B cell (primary cell): ENCODE measurements at regions not wholly inside any gene's neighbourhood (a gene's known extent, or its start where the extent isn't known, plus 50 kb on each side); places are given as distances from the start of the nearest gene placed in this dataset.

ENCODE experiments used
- ATAC-seq: fragments of 200-7000 bp; cut with Tn5 transposase; one replicate; pipeline ENCODE4 v1.10.0; 2021; ENCODE audit warnings: low read depth, mild to moderate bottlenecking, moderate number of reproducible peaks, moderate library complexity
- CTCF ChIA-PET: fragments of 350-600 bp; sonication (Branson Sonifier 250); formaldehyde crosslinking; loops from one replicate; lab custom pipeline; 2021; ENCODE audit warnings: antibody characterized with exemption, inconsistent platforms; lab: Charles Lee
- POLR2A ChIA-PET: fragments of 350-600 bp; sonication (Branson Sonifier 250); formaldehyde crosslinking; loops from one replicate; lab custom pipeline; 2021; ENCODE audit warnings: antibody characterized with exemption; lab: Charles Lee
- DNase-seq: peaks from one replicate; pipeline ENCODE4 v3.0.0; 2013
- H2AFZ ChIP-seq: 2 replicates; pipeline ENCODE4 v1.6.1; 2012; ENCODE audit warnings: mild to moderate bottlenecking, low read depth, low read length; ENCODE audit not compliant: insufficient read depth, poor library complexity, severe bottlenecking
- H3K27ac ChIP-seq, 2 donors: 1 replicate in 1 of 2; 2 replicates in 1 of 2; pipeline ENCODE4 v1.5.1; 2012 to 2013; ENCODE audit warnings: low read length in 2 of 2, mild to moderate bottlenecking in 2 of 2, moderate library complexity in 1 of 2
- H3K27me3 ChIP-seq, 4 experiments: fragments of 200-600 bp in 1 of 4; sonication (generic) in 1 of 4; replicated peaks in 1 of 4; 1 replicate in 2 of 4; 2 replicates in 2 of 4; pipeline versions ENCODE4 v1.6.1 to v1.7.0; 2013 to 2016; ENCODE audit warnings: low read length in 3 of 4, mild to moderate bottlenecking in 2 of 4, mixed read lengths in 1 of 4, moderate library complexity in 1 of 4; ENCODE audit not compliant: insufficient read depth in 4 of 4, control insufficient read depth in 3 of 4; ENCODE audit errors: control extremely low read depth in 1 of 4
- H3K36me3 ChIP-seq, 2 experiments: replicated peaks in 1 of 2; 1 replicate in 1 of 2; 2 replicates in 1 of 2; pipeline versions ENCODE4 v1.6.1 to v1.7.1; 2013; ENCODE audit warnings: low read length in 1 of 2; ENCODE audit not compliant: insufficient read depth in 2 of 2, control insufficient read depth in 1 of 2; ENCODE audit errors: control extremely low read depth in 1 of 2, extremely low read depth in 1 of 2
- H3K4me1 ChIP-seq, 2 donors: fragments of 200-600 bp in 1 of 2; sonication (generic) in 1 of 2; 1 replicate in 1 of 2; 2 replicates in 1 of 2; pipeline versions ENCODE4 v1.5.1 to v1.6.1; 2013 to 2017; ENCODE audit warnings: low read length in 2 of 2; ENCODE audit not compliant: control insufficient read depth in 2 of 2, insufficient read depth in 2 of 2
- H3K4me2 ChIP-seq: replicated peaks from 2 replicates; pipeline ENCODE3; 2012; ENCODE audit warnings: mild to moderate bottlenecking, low read depth, low read length; ENCODE audit not compliant: poor library complexity, severe bottlenecking
- H3K4me3 ChIP-seq, 5 experiments: fragments of 200-600 bp in 1 of 5; sonication (generic) in 1 of 5; 1 replicate in 3 of 5; 2 replicates in 2 of 5; pipeline versions ENCODE4 v1.5.1 to v1.7.0; 2011 to 2016; ENCODE audit warnings: low read length in 4 of 5, mild to moderate bottlenecking in 4 of 5, low read depth in 2 of 5, control low read depth in 1 of 5, moderate library complexity in 1 of 5; ENCODE audit not compliant: insufficient read depth in 1 of 5; ENCODE audit errors: control extremely low read depth in 1 of 5, extremely low read depth in 1 of 5
- H3K79me2 ChIP-seq: fragments of 200-600 bp; sonication (generic); one replicate; pipeline ENCODE4 v1.6.0; 2016; ENCODE audit warnings: low read length; ENCODE audit not compliant: control insufficient read depth, insufficient read depth
- H3K9ac ChIP-seq: fragments of 200-600 bp; sonication (generic); 2 replicates; pipeline ENCODE4 v1.6.1; 2017; ENCODE audit warnings: mild to moderate bottlenecking, low read length, moderate library complexity
- H3K9me3 ChIP-seq, 3 donors: one replicate each; pipeline versions ENCODE4 v1.6.1 to v1.7.1; 2013; ENCODE audit warnings: low read length in 2 of 3; ENCODE audit not compliant: control insufficient read depth in 2 of 3, insufficient read depth in 1 of 3; ENCODE audit errors: control extremely low read depth in 1 of 3
- H4K20me1 ChIP-seq: 2 replicates; pipeline ENCODE4 v1.6.0; 2012; ENCODE audit warnings: mild to moderate bottlenecking, low read length; ENCODE audit not compliant: insufficient read depth, control insufficient read depth, poor library complexity, severe bottlenecking
- H3K27ac Mint-ChIP-seq: one replicate; pipeline ENCODE4 v1.8.0; 2021; ENCODE audit warnings: mixed read lengths
- H3K27me3 Mint-ChIP-seq: one replicate; pipeline ENCODE4 v1.8.0; 2021; ENCODE audit warnings: mixed read lengths
- H3K4me1 Mint-ChIP-seq: one replicate; pipeline ENCODE4 v1.8.0; 2021; ENCODE audit warnings: mixed read lengths
- H3K4me3 Mint-ChIP-seq: one replicate; pipeline ENCODE4 v1.8.0; 2021; ENCODE audit warnings: mixed read lengths
- H3K9me3 Mint-ChIP-seq: one replicate; pipeline ENCODE4 v1.8.0; 2022; ENCODE audit warnings: mixed read lengths; ENCODE audit not compliant: insufficient read depth
- EZH2 ChIP-seq: IDR thresholded peaks from 2 replicates; pipeline ENCODE4 v1.6.1; 2012; ENCODE audit warnings: borderline replicate concordance, low read depth, mild to moderate bottlenecking, moderate library complexity, low read length; ENCODE audit not compliant: insufficient read depth, poor library complexity, severe bottlenecking
- WGBS: methylation state at CpG from one replicate; pipeline ENCODE4 v1.1.5; 2013; ENCODE audit warnings: missing lambda C conversion rate; ENCODE audit not compliant: insufficient coverage; 5-methylcytosine and 5-hydroxymethylcytosine counted together
- intact Hi-C: fragments of 100-400 bp; cut with micrococcal nuclease; formaldehyde crosslinking; loops from one replicate; pipeline ENCODE4 v1.10.0; 2022
- TF ChIP-seq, protein P1 (sequence below): fragments of 200-600 bp; IDR thresholded peaks from one replicate; pipeline ENCODE4 v1.8.0; 2022; ENCODE audit warnings: antibody characterized with exemption, mild to moderate bottlenecking

DNA sequence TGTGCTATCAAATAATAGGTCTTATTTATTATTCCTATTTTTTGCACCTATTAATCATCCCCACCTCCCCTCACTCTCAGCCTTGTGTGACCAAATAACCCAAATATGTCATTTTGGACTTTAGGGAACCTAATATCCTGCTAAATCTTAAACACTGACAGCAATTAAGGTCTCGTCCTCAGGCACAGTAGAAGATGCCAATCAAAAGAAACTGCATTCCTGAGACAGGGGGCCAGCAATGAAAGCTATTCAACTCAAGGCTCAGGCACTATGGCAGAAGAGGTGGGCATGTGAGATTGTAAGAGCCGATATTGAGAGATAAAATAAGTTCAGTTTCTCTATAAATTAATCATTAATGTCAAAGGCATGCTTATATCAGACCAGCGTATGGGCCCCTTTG is 1437.7 kb upstream of the PCDH9 start:
- intact Hi-C loops: no loop called here
- no peak for ATAC-seq

DNA sequence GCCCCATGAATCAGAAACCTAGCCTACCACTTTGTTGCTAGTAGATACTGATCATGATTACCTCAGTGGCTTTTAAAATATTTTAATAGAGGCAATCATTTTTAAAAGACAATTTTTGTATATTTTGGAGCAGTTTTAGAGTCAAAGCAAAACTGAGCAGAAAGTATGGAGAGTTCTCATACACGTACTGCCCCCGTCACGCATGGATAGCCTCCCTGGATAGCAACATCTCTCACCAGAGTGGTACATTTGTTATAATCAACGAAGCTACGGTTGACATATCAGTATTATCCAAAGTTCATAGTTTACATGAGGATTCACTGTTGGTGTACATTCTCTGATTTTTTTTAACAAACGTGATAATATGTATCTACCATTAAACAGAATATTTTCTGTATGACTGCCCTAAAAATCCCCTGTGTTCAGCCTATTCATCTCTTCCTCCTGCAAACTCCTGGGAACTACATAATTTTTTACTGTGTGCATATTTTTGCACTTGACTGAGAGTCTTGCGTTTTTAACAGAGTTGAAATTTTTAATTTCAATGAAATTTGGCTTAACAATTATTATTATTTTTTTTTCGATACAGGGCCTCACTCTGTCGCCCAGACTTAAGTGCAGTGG is 1436.8 kb upstream of the PCDH9 start:
- WGBS: 62% methylated on average over 3 of the region's 9 CpGs
- no peaks in the 10 kb centered on the region for H4K20me1 ChIP-seq
- no peaks in the 10 kb centered on the region for H3K4me1 Mint-ChIP-seq
- no peaks in the 10 kb centered on the region for H3K27me3 Mint-ChIP-seq
- no peak overlapping the region for H2AFZ ChIP-seq
- H3K4me2 ChIP-seq: no peak overlapping the region
- no peak overlapping the region for H3K4me3 Mint-ChIP-seq
- no peak overlapping the region for H3K27ac Mint-ChIP-seq
- no peaks in the 10 kb centered on the region for H3K79me2 ChIP-seq
- CTCF ChIA-PET: no interaction called here
- ATAC-seq (no peak), DNase-seq (no peak)
- no peaks in the 10 kb centered on the region for H3K4me1 ChIP-seq
- TF ChIP-seq, protein P1, sequence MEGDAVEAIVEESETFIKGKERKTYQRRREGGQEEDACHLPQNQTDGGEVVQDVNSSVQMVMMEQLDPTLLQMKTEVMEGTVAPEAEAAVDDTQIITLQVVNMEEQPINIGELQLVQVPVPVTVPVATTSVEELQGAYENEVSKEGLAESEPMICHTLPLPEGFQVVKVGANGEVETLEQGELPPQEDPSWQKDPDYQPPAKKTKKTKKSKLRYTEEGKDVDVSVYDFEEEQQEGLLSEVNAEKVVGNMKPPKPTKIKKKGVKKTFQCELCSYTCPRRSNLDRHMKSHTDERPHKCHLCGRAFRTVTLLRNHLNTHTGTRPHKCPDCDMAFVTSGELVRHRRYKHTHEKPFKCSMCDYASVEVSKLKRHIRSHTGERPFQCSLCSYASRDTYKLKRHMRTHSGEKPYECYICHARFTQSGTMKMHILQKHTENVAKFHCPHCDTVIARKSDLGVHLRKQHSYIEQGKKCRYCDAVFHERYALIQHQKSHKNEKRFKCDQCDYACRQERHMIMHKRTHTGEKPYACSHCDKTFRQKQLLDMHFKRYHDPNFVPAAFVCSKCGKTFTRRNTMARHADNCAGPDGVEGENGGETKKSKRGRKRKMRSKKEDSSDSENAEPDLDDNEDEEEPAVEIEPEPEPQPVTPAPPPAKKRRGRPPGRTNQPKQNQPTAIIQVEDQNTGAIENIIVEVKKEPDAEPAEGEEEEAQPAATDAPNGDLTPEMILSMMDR: no peak
- TF ChIP-seq EZH2: no peak
- H3K27me3 ChIP-seq: no peaks in the 10 kb centered on the region
- no peak overlapping the region for H3K9ac ChIP-seq
- H3K9me3 ChIP-seq: no peaks in the 10 kb centered on the region
- H3K4me3 ChIP-seq: no peak overlapping the region
- H3K9me3 Mint-ChIP-seq: peaks cover 3% of the 10 kb centered on the region
- no peaks in the 10 kb centered on the region for H3K36me3 ChIP-seq
- H3K27ac ChIP-seq: no peak overlapping the region
- POLR2A ChIA-PET: no interaction called here
- intact Hi-C loops: no loop called here

More for the DNA sequence above, 1437.7 kb upstream of the PCDH9 start:
- no peaks in the 10 kb centered on the region for H3K27me3 Mint-ChIP-seq
- no peak overlapping the region for H3K27ac ChIP-seq
- no peaks in the 10 kb centered on the region for H3K79me2 ChIP-seq
- no CpG with 5 or more reads among the region's 3 CpGs for WGBS
- H3K4me1 ChIP-seq: no peaks in the 10 kb centered on the region
- TF ChIP-seq, protein P1: no peak
- no peak for TF ChIP-seq EZH2
- no peaks in the 10 kb centered on the region for H4K20me1 ChIP-seq
- ChIA-PET POLR2A (no interaction called here), CTCF (no interaction called here)
- no peak overlapping the region for H3K4me3 ChIP-seq
- H3K4me2 ChIP-seq: no peak overlapping the region
- H3K4me3 Mint-ChIP-seq: no peak overlapping the region
- no peaks in the 10 kb centered on the region for H3K9me3 ChIP-seq
- no peaks in the 10 kb centered on the region for H3K36me3 ChIP-seq
- peaks cover 3% of the 10 kb centered on the region for H3K9me3 Mint-ChIP-seq
- H3K27me3 ChIP-seq: no peaks in the 10 kb centered on the region
- no peak overlapping the region for H3K9ac ChIP-seq
- H3K4me1 Mint-ChIP-seq: no peaks in the 10 kb centered on the region
- DNase-seq: no peak
- H2AFZ ChIP-seq: no peak overlapping the region
- no peak overlapping the region for H3K27ac Mint-ChIP-seq
